Stomach (tissue), 8 donors: ENCODE measurements at regions not wholly inside any gene's neighbourhood (a gene's known extent, or its start where the extent isn't known, plus 50 kb on each side); places are given as distances from the start of the nearest gene placed in this dataset.

Source experiments
- DNase-seq, 2 donors: peaks; one replicate each; pipeline versions ENCODE4 v3.0.0 to v3.0.0-alpha.2; 2013 to 2019
- H3K27ac ChIP-seq, 5 donors: fragments of 200-600 bp in 4 of 5; sonication (generic) in 4 of 5; one replicate each; pipeline ENCODE4 v1.5.1; 2013 to 2019; ENCODE audit warnings: mild to moderate bottlenecking in 1 of 5, moderate library complexity in 1 of 5
- H3K27me3 ChIP-seq, 3 donors: fragments of 200-600 bp; sonication (generic); one replicate each; pipeline ENCODE4 v1.5.1; 2017 to 2019; ENCODE audit warnings: mixed run types in 1 of 3
- H3K36me3 ChIP-seq, 4 donors: fragments of 200-600 bp; sonication (generic); 1 replicate in 3 of 4; 2 replicates in 1 of 4; pipeline ENCODE4 v1.5.1; 2016 to 2019
- H3K4me1 ChIP-seq, 4 donors: fragments of 200-600 bp; sonication (generic); one replicate each; pipeline ENCODE4 v1.5.1; 2016 to 2019
- H3K4me3 ChIP-seq, 4 donors: fragments of 200-600 bp; sonication (generic) in 3 of 4; one replicate each; pipeline ENCODE4 v1.5.1; 2016 to 2019; ENCODE audit warnings: mild to moderate bottlenecking in 1 of 4
- H3K9me3 ChIP-seq, 4 donors: fragments of 200-600 bp; sonication (generic); one replicate each; pipeline ENCODE4 v1.5.1; 2016 to 2019
- EP300 ChIP-seq: sonication (generic); formaldehyde crosslinking; IDR thresholded peaks from one replicate; pipeline ENCODE4 v1.6.1; 2017; ENCODE audit warnings: antibody characterized with exemption
- POLR2A ChIP-seq, 4 donors: fragments of 450-650 bp; IDR thresholded peaks; one replicate each; pipeline ENCODE4 v1.6.1; 2016; ENCODE audit warnings: antibody characterized with exemption in 4 of 4, control low read depth in 2 of 4, mild to moderate bottlenecking in 1 of 4, moderate library complexity in 1 of 4
- POLR2AphosphoS5 ChIP-seq, 3 donors: sonication (generic); formaldehyde crosslinking; IDR thresholded peaks; one replicate each; pipeline ENCODE4 v1.6.1; 2016; ENCODE audit warnings: antibody characterized with exemption in 3 of 3
- WGBS, 5 donors: extraction: QIAGEN DNeasy Blood & Tissue Kit in 3 of 5; methylation state at CpG; one replicate each; pipeline versions ENCODE4 v1.1.5 to v1.1.7; 2013 to 2018; 5-methylcytosine and 5-hydroxymethylcytosine counted together
- intact Hi-C: fragments of 100-400 bp; cut with DNase I; formaldehyde crosslinking; loops from one replicate; pipeline ENCODE4 v1.15.1; 2023; ENCODE audit warnings: low total_unique reads
- TF ChIP-seq, protein P1 (sequence below), 7 experiments: fragments of 450-650 bp in 4 of 7; fragments of 200-600 bp in 3 of 7; sonication (generic) in 3 of 7; IDR thresholded peaks; one replicate each; pipeline ENCODE4 v1.5.1; 2016 to 2019; ENCODE audit warnings: antibody characterized with exemption in 7 of 7, control low read depth in 2 of 7, mild to moderate bottlenecking in 1 of 7
- donor health status: healthy with polysubstance abuse.
- donor health status: Bipolar disorder and iron deficiency.
- donor health status: healthy.

DNA sequence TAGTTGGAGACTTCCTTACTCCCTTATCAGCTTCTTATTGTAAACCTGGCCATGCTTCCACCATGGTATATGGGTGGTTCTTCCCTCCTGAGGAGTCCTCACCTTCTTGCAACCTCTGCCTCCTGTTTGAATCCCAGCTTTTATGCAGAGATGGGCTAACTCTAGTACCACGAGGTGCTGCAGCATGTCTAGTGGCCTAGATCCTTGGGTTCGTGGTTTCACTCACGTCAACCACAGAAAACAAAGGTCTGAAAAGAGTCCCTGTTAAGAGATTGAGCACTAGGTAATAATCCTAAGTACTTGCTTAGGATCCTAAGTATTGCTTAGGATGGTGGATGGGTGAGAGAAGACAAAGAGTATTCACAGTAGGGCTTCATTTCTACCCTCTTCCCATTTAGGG is 133.7 kb downstream of the FCRL5 start:
- TF ChIP-seq POLR2AphosphoS5 (IDR thresholded peaks at IDR 0.05) = no peak
- no peak for TF ChIP-seq EP300
- no peak for TF ChIP-seq POLR2A (IDR thresholded peaks at IDR 0.05)
- TF ChIP-seq, protein P1, sequence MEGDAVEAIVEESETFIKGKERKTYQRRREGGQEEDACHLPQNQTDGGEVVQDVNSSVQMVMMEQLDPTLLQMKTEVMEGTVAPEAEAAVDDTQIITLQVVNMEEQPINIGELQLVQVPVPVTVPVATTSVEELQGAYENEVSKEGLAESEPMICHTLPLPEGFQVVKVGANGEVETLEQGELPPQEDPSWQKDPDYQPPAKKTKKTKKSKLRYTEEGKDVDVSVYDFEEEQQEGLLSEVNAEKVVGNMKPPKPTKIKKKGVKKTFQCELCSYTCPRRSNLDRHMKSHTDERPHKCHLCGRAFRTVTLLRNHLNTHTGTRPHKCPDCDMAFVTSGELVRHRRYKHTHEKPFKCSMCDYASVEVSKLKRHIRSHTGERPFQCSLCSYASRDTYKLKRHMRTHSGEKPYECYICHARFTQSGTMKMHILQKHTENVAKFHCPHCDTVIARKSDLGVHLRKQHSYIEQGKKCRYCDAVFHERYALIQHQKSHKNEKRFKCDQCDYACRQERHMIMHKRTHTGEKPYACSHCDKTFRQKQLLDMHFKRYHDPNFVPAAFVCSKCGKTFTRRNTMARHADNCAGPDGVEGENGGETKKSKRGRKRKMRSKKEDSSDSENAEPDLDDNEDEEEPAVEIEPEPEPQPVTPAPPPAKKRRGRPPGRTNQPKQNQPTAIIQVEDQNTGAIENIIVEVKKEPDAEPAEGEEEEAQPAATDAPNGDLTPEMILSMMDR (IDR thresholded peaks at IDR 0.05) = no peak
- H3K27me3 ChIP-seq = peaks cover 0 to 10% (median 0%) of the 10 kb centered on the region in 3 donors
- no peak for DNase-seq
- intact Hi-C loops = no loop called here
- H3K4me1 ChIP-seq = no peaks in the 10 kb centered on the region
- WGBS, 5 donors = 72 to 88% (median 80%) methylated on average over 3 of the region's 3 CpGs
- no peaks in the 10 kb centered on the region for H3K9me3 ChIP-seq
- no peaks in the 10 kb centered on the region for H3K36me3 ChIP-seq
- H3K27ac ChIP-seq = no peak overlapping the region
- H3K4me3 ChIP-seq = no peak overlapping the region

DNA sequence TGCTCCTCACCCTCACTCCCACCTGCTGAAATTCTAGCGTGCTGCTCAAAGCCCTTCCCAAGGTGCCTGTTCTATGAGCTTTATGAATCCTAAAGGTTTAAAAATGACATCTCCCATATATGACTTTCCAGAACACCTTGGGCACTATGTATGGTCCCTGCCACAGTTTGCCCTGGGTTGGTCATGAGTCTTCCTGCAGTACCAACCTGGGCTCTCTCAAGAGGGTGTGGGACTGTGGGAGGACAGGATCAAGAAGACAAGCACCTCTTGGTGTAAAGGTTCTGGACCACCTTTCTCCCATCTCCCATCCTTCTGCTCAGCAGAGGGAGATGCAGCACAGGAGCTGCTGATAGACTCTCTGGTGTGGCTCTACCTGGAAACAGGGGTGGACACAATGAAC is 134.1 kb downstream of the FCRL5 start:
- H3K9me3 ChIP-seq = no peaks in the 10 kb centered on the region
- intact Hi-C loops = no loop called here
- H3K27ac ChIP-seq = no peak overlapping the region
- H3K4me3 ChIP-seq = no peak overlapping the region
- H3K4me1 ChIP-seq = no peaks in the 10 kb centered on the region
- TF ChIP-seq, protein P1 (IDR thresholded peaks at IDR 0.05) = no peak
- TF ChIP-seq EP300 (no peak), POLR2AphosphoS5 (IDR thresholded peaks at IDR 0.05) (no peak), POLR2A (IDR thresholded peaks at IDR 0.05) (no peak)
- 86 to 100% (median 92%) methylated on average over 1 of the region's 1 CpG for WGBS, 5 donors
- no peak for DNase-seq
- H3K36me3 ChIP-seq = no peaks in the 10 kb centered on the region
- H3K27me3 ChIP-seq = peaks cover 0 to 10% (median 0%) of the 10 kb centered on the region in 3 donors

DNA sequence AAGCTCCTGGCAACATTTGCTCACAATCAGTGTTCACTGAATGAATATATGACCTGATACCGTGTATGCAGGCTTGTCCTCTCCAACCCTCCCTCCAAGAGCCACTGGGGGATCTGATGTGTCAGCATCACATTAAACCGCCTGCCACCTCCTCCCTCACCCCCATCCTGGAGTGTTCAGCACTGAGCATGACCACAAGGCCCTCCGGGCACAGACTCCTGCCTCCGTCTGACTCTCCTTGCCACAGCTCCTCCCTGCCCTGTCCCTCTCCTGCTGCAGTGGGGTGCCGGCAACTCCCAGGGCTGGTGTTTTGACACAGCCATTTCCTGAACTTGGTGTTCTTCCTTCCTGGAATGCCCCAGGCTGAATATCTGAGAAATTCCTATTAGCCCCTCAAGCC is 136.7 kb downstream of the FCRL5 start:
- no peaks in the 10 kb centered on the region for H3K36me3 ChIP-seq
- no peak overlapping the region for H3K4me3 ChIP-seq
- no peaks in the 10 kb centered on the region for H3K9me3 ChIP-seq
- peaks cover 0 to 10% (median 0%) of the 10 kb centered on the region in 3 donors for H3K27me3 ChIP-seq
- peaks cover 0 to 6% (median 2%) of the 10 kb centered on the region in 4 donors for H3K4me1 ChIP-seq
- intact Hi-C loops = no loop called here
- no peak for DNase-seq
- 73 to 87% (median 81%) methylated on average over 5 of the region's 5 CpGs for WGBS, 5 donors
- H3K27ac ChIP-seq = no peak overlapping the region
- TF ChIP-seq POLR2AphosphoS5 (IDR thresholded peaks at IDR 0.05) (no peak), EP300 (no peak), POLR2A (IDR thresholded peaks at IDR 0.05) (no peak)
- TF ChIP-seq, protein P1 (IDR thresholded peaks at IDR 0.05) = no peak

DNA sequence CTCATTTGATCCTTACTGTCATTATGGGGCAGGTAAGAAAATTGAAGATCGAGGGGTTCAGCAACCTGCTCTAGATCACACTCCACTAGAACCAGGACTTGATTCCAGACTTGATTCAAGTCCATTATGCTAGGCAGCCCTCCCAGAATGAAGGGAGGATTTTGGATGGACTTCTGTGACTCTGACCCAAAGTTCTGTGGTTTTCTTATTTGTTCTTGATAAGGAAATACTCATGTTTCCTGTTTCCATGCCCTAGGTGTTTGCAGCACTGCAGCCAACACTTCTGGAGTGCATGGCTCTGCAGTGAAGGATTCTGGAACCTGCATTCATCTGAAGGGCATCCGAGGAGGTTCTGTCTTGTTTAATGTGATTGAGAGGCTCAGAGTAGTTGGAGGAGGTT is 140.0 kb downstream of the FCRL5 start:
- no peaks in the 10 kb centered on the region for H3K9me3 ChIP-seq
- H3K27me3 ChIP-seq = peaks cover 0 to 3% (median 0%) of the 10 kb centered on the region in 3 donors
- no peaks in the 10 kb centered on the region for H3K36me3 ChIP-seq
- intact Hi-C loops = no loop called here
- WGBS, 5 donors = 52 to 67% (median 63%) methylated on average over 2 of the region's 2 CpGs
- H3K27ac ChIP-seq = no peak overlapping the region
- peaks cover 0 to 6% (median 2%) of the 10 kb centered on the region in 4 donors for H3K4me1 ChIP-seq
- TF ChIP-seq POLR2AphosphoS5 (IDR thresholded peaks at IDR 0.05) = no peak
- TF ChIP-seq POLR2A (IDR thresholded peaks at IDR 0.05) = no peak
- TF ChIP-seq, protein P1 (IDR thresholded peaks at IDR 0.05) = no peak
- TF ChIP-seq EP300 = no peak
- DNase-seq = no peak
- no peak overlapping the region for H3K4me3 ChIP-seq
